ENCODE measurements at regions not wholly inside any gene's neighbourhood (a gene's known extent, or its start where the extent isn't known, plus 50 kb on each side); places are given as distances from the start of the nearest gene placed in this dataset.

GRCh38 chrX:16488959-16489358, 161.0 kb upstream of the S100G start:
- no peak for DNase-seq (ENCODE audit: low read depth, low spot score)

- DNase-seq (ENCODE audit: low read depth, low spot score), result peak; percentile 48
These were observed 158.5 kb upstream of the S100G start for GRCh38 chrX:16491461-16491860.

GRCh38 chrX:16496175-16496574, 153.8 kb upstream of the S100G start:
- DNase-seq (ENCODE audit: low read depth, low spot score), result no peak

DNA sequence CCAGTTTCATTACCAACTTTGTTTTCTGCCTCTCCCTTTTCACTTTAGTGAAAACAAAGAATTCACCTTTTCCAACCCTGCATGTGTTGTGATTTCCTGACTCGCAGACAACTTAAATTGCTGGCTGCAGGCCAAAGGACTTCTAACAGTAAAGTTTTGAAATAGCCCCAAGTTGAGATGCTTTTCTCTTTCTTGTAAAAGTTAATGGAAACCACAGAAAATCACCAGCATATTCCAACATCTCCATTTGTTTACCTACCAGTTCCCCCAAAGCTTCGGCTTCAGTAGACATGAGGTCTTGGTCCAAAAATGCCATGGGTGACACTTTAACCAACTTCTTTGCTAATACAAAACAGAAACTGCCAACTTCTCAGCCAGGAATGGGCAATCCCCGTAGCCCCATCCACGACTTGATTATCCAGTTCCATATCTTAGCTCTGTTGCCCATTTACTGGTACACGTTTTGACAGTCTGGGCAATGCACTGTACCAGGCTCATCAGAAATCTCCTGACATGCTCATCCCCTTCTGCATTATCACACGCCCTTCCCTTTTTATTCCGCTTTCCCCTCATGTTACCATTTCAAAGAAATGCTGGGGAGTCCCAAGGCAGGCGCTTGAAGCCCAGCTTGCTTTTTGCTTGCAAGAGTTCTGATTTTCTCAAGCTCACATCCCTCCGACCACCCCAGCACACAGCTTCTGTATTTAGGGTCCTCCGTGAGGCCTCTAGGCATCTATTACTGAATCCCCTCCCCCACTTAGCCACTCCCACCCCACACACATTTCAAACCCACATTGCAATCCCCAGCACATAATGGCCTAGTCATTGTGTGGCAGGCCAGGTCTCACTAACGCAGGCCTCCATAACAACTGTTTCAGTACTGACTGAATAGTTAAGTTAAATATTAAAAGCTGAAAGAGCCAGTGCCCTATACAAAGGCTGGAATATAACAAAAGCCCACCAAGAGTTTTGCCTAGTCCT, 137.9 kb upstream of the S100G start:
- peak; percentile 23 for DNase-seq (ENCODE audit: low read depth, low spot score)

DNA sequence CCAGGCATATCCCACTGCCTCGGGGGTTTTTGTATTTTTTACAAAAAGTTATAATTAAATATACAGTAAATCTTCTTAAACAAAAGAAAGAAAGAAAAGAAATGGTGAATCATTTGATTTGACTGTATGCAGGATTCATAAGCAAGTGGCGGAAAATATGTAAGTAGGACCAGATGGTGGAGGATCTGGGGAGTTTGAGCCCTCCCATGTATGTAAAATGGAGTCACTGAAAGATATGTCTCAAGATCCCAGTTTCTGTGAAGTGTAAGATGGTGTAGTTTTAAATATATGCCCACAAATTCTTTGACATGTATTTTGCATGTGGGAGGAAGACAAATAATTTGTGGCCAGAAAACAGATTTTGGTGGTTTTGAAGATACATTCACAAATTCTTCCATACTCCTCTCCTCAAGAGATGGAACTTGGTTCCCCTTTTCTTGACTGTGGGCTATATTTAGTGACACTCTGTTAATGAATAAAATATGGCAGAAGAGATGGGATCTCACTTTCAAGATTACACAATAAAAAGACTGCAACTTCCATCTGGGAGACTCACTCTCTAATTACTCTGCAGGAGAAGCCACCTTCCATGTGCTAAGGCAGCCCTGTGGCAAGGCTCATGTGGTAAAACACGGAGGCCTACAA, 133.6 kb upstream of the S100G start:
- no peak for DNase-seq (ENCODE audit: low read depth, low spot score)

- no peak for DNase-seq (ENCODE audit: low read depth, low spot score)
These were observed 132.8 kb upstream of the S100G start for GRCh38 chrX:16517039-16517605.

DNA sequence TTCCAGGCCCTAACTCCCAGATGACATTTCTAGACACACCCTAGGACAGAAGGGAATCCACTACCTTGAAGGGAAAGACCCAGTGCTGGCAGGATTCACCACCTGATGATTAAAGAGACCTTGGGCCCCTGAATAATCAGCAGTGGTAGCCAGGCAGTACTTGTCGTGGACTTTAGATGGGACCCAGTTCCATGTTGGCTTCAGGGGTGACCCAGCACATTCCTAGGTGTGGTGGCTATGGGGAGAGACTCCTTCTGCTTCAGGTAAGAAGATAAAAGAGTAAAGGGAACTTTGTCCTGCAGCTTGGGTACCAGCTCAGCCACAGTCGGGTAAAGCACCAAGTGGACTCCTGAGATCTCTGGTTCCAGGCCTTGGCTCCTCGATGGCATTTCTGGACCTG, 131.8 kb upstream of the S100G start:
- DNase-seq (ENCODE audit: low read depth, low spot score), result no peak

DNA sequence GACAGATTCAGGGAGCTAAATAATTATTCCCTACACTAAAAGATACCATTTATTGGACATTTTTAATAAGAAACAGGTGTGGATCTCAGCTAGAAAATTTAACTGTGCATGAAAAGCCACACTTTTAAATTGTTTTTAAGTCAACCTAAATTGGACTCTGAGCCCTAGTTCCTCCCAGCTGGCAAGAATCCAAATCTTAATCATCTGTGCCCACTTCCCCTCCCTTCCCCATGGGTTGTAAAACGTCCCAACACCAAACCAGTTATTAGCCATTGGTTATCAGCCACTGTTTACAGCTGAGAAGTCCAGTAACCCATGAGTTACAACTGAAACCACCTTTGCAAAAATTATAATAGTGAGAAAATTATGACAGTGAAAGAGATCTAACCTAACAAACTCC, 125.6 kb upstream of the S100G start:
- DNase-seq (ENCODE audit: low read depth, low spot score), result no peak

- no peak for DNase-seq (ENCODE audit: low read depth, low spot score)
These were observed 124.0 kb upstream of the S100G start for GRCh38 chrX:16526003-16526402.

DNA sequence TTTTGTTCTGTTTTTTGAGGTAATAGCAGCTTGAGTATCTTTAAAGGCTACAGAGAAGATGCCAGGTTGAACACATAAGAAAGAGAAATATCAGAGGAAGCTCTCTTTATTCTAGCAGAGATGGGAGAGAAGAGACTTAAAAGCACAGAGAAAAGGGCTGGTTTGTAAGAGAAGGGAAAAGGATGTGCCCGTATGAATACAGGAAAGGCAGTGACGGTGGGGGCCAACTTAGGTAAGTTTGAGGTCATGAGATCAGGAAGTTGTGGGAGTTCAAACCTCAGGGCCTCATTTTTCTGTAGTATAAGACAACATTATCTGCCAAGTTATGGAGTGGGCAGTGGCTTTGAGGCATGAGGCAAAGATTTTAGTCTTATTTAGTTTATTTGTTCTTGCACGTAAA, 121.3 kb upstream of the S100G start:
- no peak for DNase-seq (ENCODE audit: low read depth, low spot score)

Data from ELF-1 (cell line).